SU-DHL-6 (cell line): ENCODE measurements at regions not wholly inside any gene's neighbourhood (a gene's known extent, or its start where the extent isn't known, plus 50 kb on each side); places are given as distances from the start of the nearest gene placed in this dataset.

Experiments
- CTCF ChIP-seq: fragments of 200-600 bp; sonication (generic); IDR thresholded peaks from one replicate; pipeline ENCODE4 v1.5.1; 2017; ENCODE audit warnings: antibody characterized with exemption, mild to moderate bottlenecking, low read length, moderate library complexity; ENCODE audit not compliant: insufficient read depth, poor library complexity, severe bottlenecking
- EZH2phosphoT487 ChIP-seq: fragments of 200-600 bp; sonication (generic), shearing (Covaris generic); conservative IDR thresholded peaks from 2 replicates; pipeline ENCODE4 v1.6.1; 2018; ENCODE audit warnings: mild to moderate bottlenecking, antibody characterized with exemption, low read length, moderate library complexity, mixed read lengths

GRCh38 chr4:26060286-26060685 lies 146.3 kb downstream of the SMIM20 start:
- TF ChIP-seq CTCF, result no peak
- TF ChIP-seq EZH2phosphoT487, result no peak
